Mucosa of descending colon (tissue), 3 donors: ENCODE measurements at regions not wholly inside any gene's neighbourhood (a gene's known extent, or its start where the extent isn't known, plus 50 kb on each side); places are given as distances from the start of the nearest gene placed in this dataset.

Experiments
- ATAC-seq: fragments of 200-7000 bp; cut with Tn5 transposase; one replicate; pipeline ENCODE4 v1.9.1; 2020; ENCODE audit warnings: mild to moderate bottlenecking, moderate library complexity
- DNase-seq, 3 donors: peaks; one replicate each; pipeline ENCODE4 v3.0.0-alpha.2; 2020
- H3K36me3 ChIP-seq: fragments of 200-600 bp; one replicate; pipeline ENCODE4 v1.8.0; 2021; ENCODE audit warnings: low read depth, mild to moderate bottlenecking
- H3K4me1 ChIP-seq: fragments of 200-600 bp; one replicate; pipeline ENCODE4 v1.8.0; 2021; ENCODE audit warnings: low read depth, mild to moderate bottlenecking
- H3K4me3 ChIP-seq: fragments of 200-600 bp; one replicate; pipeline ENCODE4 v1.8.0; 2021; ENCODE audit warnings: mild to moderate bottlenecking
- H3K9me3 ChIP-seq: fragments of 200-600 bp; one replicate; pipeline ENCODE4 v1.8.0; 2021; ENCODE audit warnings: mild to moderate bottlenecking
- CTCF ChIP-seq: fragments of 200-600 bp; IDR thresholded peaks from one replicate; pipeline ENCODE4 v1.8.0; 2022; ENCODE audit warnings: antibody characterized with exemption, mild to moderate bottlenecking
- intact Hi-C, 2 donors: fragments of 100-400 bp; cut with DNase I in 1 of 2; cut with micrococcal nuclease in 1 of 2; formaldehyde crosslinking; loops; one replicate each; pipeline versions ENCODE4 v1.11.0 to v1.11.1; 2022; cut with DNase I, micrococcal nuclease
- donor health status: DM: no; HTN: no; CAD: no; lungs with moderate emphysema.
- donor health status: DM: no; HTN: no; CAD: no.
- donor health status: DM: no; HTN: yes; CAD: no.

- Histone ChIP-seq H3K4me3 (no peak overlapping the region), H3K4me1 (no peaks in the 10 kb centered on the region), H3K36me3 (no peaks in the 10 kb centered on the region), H3K9me3 (peaks cover 2% of the 10 kb centered on the region)
- no peak for ATAC-seq
- no peak for TF ChIP-seq CTCF
- DNase-seq = no peak
- intact Hi-C loops = no loop called here
Observed at GRCh38 chr10:58107506-58107905, 160.2 kb downstream of the IPMK start.

- Histone ChIP-seq H3K4me3 (no peak overlapping the region), H3K4me1 (no peaks in the 10 kb centered on the region), H3K9me3 (peaks cover 2% of the 10 kb centered on the region), H3K36me3 (no peaks in the 10 kb centered on the region)
- intact Hi-C loops = no loop called here
- no peak for ATAC-seq
- DNase-seq = no peak
- TF ChIP-seq CTCF = no peak
Observed at GRCh38 chr10:58106211-58107035, 161.3 kb downstream of the IPMK start.

- Histone ChIP-seq H3K4me3 (no peak overlapping the region), H3K9me3 (peaks cover 2% of the 10 kb centered on the region), H3K36me3 (no peaks in the 10 kb centered on the region), H3K4me1 (no peaks in the 10 kb centered on the region)
- TF ChIP-seq CTCF = no peak
- ATAC-seq (no peak), DNase-seq (no peak)
- intact Hi-C loops = no loop called here
Observed at GRCh38 chr10:58104351-58104751, 163.3 kb downstream of the IPMK start.

DNA sequence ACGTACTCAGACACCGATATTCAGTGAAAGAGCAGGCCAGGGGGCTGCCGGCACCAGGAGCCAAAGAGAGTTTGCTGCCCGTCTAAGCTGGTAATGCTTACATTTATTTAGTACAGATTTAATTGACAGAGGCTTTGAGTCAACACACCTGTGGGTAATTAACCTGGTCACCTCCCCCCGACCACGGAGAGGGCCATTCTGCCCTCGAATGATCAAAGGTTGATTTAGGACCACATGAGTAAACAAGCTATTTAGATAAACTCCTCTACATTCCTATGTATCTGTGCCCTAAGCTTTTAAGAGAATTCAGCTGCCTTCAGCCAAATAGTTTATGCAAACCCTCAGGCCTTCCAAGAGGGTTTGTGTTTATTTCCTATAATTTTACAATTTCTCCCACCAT, 164.8 kb downstream of the IPMK start:
- no peak for DNase-seq
- intact Hi-C loops = no loop called here
- no peak for TF ChIP-seq CTCF
- no peak for ATAC-seq
- H3K36me3 ChIP-seq = no peaks in the 10 kb centered on the region
- H3K4me1 ChIP-seq = no peaks in the 10 kb centered on the region
- H3K9me3 ChIP-seq = peaks cover 2% of the 10 kb centered on the region
- H3K4me3 ChIP-seq = no peak overlapping the region

GRCh38 chr10:58101682-58102081, 166.0 kb downstream of the IPMK start:
- Histone ChIP-seq H3K4me3 (no peak overlapping the region), H3K36me3 (no peaks in the 10 kb centered on the region), H3K4me1 (no peaks in the 10 kb centered on the region), H3K9me3 (peaks cover 2% of the 10 kb centered on the region)
- no peak for TF ChIP-seq CTCF
- DNase-seq = no peak
- intact Hi-C loops = no loop called here
- ATAC-seq = no peak
